ENCODE measurements at regions not wholly inside any gene's neighbourhood (a gene's known extent, or its start where the extent isn't known, plus 50 kb on each side); places are given as distances from the start of the nearest gene placed in this dataset.

DNA sequence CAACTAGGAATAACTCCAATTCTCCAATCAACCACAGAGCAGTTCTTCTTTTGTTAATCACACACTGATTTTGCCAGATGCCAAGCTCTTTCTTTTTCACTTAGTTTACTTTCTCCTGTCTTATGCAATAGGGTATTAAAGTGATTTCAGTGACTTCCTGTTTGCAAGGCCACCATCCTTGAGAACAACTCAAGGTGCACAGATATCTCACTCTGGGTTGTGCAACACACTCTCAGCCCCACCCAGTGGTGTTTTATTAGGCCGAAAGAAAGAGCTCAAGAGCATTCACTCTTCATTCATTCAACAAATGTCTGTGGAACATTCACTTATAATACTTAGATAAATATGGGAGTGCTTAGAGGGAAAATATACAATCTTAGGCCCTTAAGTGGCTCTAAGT, 352.5 kb downstream of the ZNF326 start:
- no peak for TF ChIP-seq CTCF (IDR thresholded peaks at IDR 0.05)
- no peak for TF ChIP-seq POLR2A (IDR thresholded peaks at IDR 0.05)
- Histone ChIP-seq H3K4me1 (no peaks in the 10 kb centered on the region), H3K27me3 (no peaks in the 10 kb centered on the region), H3K4me3 (no peak overlapping the region), H3K27ac (no peak overlapping the region), H3K9me3 (peaks cover 0 to 6% (median 0%) of the 10 kb centered on the region in 3 donors), H3K36me3 (replicated peaks in 1 of 2; ENCODE audit: insufficient read depth in 1 of 2, low read depth in 2 of 2) (no peaks in the 10 kb centered on the region)
- WGBS, 2 donors = 19 to 47% methylated on average over 1 of the region's 1 CpG
- intact Hi-C loops (cut with DNase I) = no loop called here
- ATAC-seq (no peak), DNase-seq (no peak)

- DNase-seq = no peak
- 55 to 82% methylated on average over 2 of the region's 2 CpGs for WGBS, 2 donors
- TF ChIP-seq POLR2A (IDR thresholded peaks at IDR 0.05) = no peak
- Histone ChIP-seq H3K9me3 (peaks cover 0 to 6% (median 0%) of the 10 kb centered on the region in 3 donors), H3K4me3 (no peak overlapping the region), H3K27me3 (no peaks in the 10 kb centered on the region), H3K36me3 (replicated peaks in 1 of 2; ENCODE audit: insufficient read depth in 1 of 2, low read depth in 2 of 2) (no peaks in the 10 kb centered on the region), H3K27ac (no peak overlapping the region), H3K4me1 (no peaks in the 10 kb centered on the region)
- intact Hi-C loops (cut with DNase I) = no loop called here
- ATAC-seq = no peak
Measured at GRCh38 chr1:90346757-90347156, 351.8 kb downstream of the ZNF326 start.

DNA sequence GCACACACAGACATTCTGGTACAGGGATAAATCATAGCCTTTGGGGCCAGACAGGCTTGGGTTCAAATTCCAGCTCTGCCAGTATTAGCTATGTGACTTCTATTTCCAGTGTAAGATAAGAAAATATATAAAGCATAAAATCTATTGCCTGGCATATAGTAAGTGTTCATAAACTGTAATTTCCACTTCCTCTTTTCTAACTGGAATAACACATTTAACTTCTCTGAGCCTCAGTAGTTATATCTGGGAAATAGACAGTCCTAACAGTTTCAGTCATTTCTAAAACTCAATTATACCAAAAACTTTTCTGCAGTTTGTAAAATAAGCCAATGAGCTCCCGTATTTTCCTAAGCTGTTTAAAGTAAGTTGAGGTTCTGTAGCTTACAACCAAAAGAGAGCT, 351.4 kb downstream of the ZNF326 start:
- H3K4me3 ChIP-seq = no peak overlapping the region
- H3K36me3 ChIP-seq (replicated peaks in 1 of 2; ENCODE audit: insufficient read depth in 1 of 2, low read depth in 2 of 2) = no peaks in the 10 kb centered on the region
- ATAC-seq = no peak
- intact Hi-C loops (cut with DNase I) = no loop called here
- no peak for DNase-seq
- 43 to 72% methylated on average over 1 of the region's 1 CpG for WGBS, 2 donors
- H3K9me3 ChIP-seq = peaks cover 0 to 6% (median 0%) of the 10 kb centered on the region in 3 donors
- H3K27ac ChIP-seq = no peak overlapping the region
- no peaks in the 10 kb centered on the region for H3K4me1 ChIP-seq
- TF ChIP-seq CTCF (IDR thresholded peaks at IDR 0.05) (no peak), POLR2A (IDR thresholded peaks at IDR 0.05) (no peak)
- no peaks in the 10 kb centered on the region for H3K27me3 ChIP-seq

GRCh38 chr1:90344963-90345730, 350.2 kb downstream of the ZNF326 start:
- WGBS, 2 donors = 36 to 43% methylated on average over 1 of the region's 1 CpG
- Histone ChIP-seq H3K4me1 (no peaks in the 10 kb centered on the region), H3K9me3 (peaks cover 0 to 6% (median 0%) of the 10 kb centered on the region in 3 donors), H3K4me3 (no peak overlapping the region), H3K27me3 (no peaks in the 10 kb centered on the region), H3K36me3 (replicated peaks in 1 of 2; ENCODE audit: insufficient read depth in 1 of 2, low read depth in 2 of 2) (no peaks in the 10 kb centered on the region), H3K27ac (no peak overlapping the region)
- no peak for TF ChIP-seq CTCF (IDR thresholded peaks at IDR 0.05)
- TF ChIP-seq POLR2A (IDR thresholded peaks at IDR 0.05) = no peak
- ATAC-seq (no peak), DNase-seq (no peak)
- intact Hi-C loops (cut with DNase I) = no loop called here

- H3K4me1 ChIP-seq = no peaks in the 10 kb centered on the region
- no peak overlapping the region for H3K4me3 ChIP-seq
- WGBS, 2 donors = 24 to 46% methylated on average over 1 of the region's 1 CpG
- intact Hi-C loops (cut with DNase I) = no loop called here
- DNase-seq (no peak), ATAC-seq (no peak)
- H3K27me3 ChIP-seq = no peaks in the 10 kb centered on the region
- no peaks in the 10 kb centered on the region for H3K36me3 ChIP-seq (replicated peaks in 1 of 2; ENCODE audit: insufficient read depth in 1 of 2, low read depth in 2 of 2)
- no peaks in the 10 kb centered on the region for H3K9me3 ChIP-seq
- no peak overlapping the region for H3K27ac ChIP-seq
- TF ChIP-seq POLR2A (IDR thresholded peaks at IDR 0.05) (no peak), CTCF (IDR thresholded peaks at IDR 0.05) (no peak)
Measured at GRCh38 chr1:90341516-90341915, 346.6 kb downstream of the ZNF326 start.
